Activated CD8-positive, alpha-beta T cell treated with anti-CD3 and anti-CD28 coated beads, Interleukin-2, amount 10 ng/mL, durations not matched to agents 7 days and 5 days (primary cell): ENCODE measurements at regions not wholly inside any gene's neighbourhood (a gene's known extent, or its start where the extent isn't known, plus 50 kb on each side); places are given as distances from the start of the nearest gene placed in this dataset.

ENCODE experiments used
- ATAC-seq: fragments of 150-1000 bp; cut with Tn5 transposase; one replicate; pipeline ENCODE4 v1.10.0; 2021; ENCODE audit warnings: moderate library complexity
- CTCF ChIA-PET: fragments of 350-600 bp; sonication (Branson Sonifier 250); formaldehyde crosslinking; loops from one replicate; lab custom pipeline; 2021; ENCODE audit warnings: antibody characterized with exemption; lab: Charles Lee
- POLR2A ChIA-PET: fragments of 350-600 bp; sonication (Branson Sonifier 250); formaldehyde crosslinking; loops from one replicate; lab custom pipeline; 2021; ENCODE audit warnings: antibody characterized with exemption; lab: Charles Lee
- DNase-seq: peaks from one replicate; pipeline ENCODE4 v3.0.0-alpha.2; 2020
- H3K27ac Mint-ChIP-seq: one replicate; pipeline ENCODE4 v1.8.0; 2021; ENCODE audit warnings: mild to moderate bottlenecking, mixed read lengths
- H3K27me3 Mint-ChIP-seq: one replicate; pipeline ENCODE4 v1.8.0; 2021; ENCODE audit warnings: low read depth, mixed read lengths
- H3K36me3 Mint-ChIP-seq: one replicate; pipeline ENCODE4 v1.8.0; 2021; ENCODE audit warnings: low read depth, mixed read lengths
- H3K4me1 Mint-ChIP-seq: one replicate; pipeline ENCODE4 v1.8.0; 2021; ENCODE audit warnings: low read depth, mixed read lengths
- H3K4me3 Mint-ChIP-seq: one replicate; pipeline ENCODE4 v1.8.0; 2021; ENCODE audit warnings: mild to moderate bottlenecking, mixed read lengths
- H3K9me3 Mint-ChIP-seq: one replicate; pipeline ENCODE4 v1.8.0; 2022; ENCODE audit warnings: mixed read lengths; ENCODE audit not compliant: insufficient read depth

DNA sequence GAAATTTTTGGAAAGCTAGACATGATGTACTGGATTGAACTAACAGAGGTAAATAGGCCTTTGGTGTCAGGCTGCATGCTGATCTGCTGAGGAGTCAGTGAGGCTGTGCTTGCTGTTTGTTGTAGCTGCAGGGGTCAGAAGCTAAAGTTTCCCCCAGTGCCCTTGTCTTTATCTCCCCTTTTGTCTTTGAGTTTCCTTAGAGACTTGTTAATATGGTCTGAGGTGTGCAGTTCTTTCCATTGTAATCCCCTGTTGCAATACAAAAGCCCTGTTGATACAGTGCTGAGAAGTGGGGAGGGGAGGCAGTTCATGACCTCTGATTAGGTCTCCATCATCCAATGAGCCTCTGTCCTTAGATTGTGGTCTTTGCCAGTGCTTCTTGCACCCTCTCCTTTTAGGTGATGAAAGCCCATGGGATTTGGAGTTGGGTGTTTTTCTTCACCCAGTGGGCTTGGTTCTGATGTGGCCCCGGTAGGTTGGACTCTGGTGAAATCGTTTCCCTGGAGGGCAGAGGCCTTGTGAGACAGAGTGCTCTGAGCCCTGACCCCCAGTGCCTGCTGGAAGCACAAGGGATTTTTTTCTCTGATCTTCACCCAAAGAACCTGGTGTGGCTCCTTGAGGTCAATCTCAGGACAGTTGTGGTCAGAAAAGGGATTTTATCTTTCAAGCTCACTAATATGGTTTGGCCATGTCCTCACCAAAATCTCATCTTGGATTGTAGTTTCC is 163.1 kb downstream of the TMEM18 start:
- POLR2A ChIA-PET = interaction anchor here (1.0 kb wide), 1 partner anchor 73 kb away, joined by 3 read pairs; no protein-coding TSS in a partner anchor
- no peaks in the 10 kb centered on the region for H3K36me3 Mint-ChIP-seq
- no peaks in the 10 kb centered on the region for H3K4me1 Mint-ChIP-seq
- H3K4me3 Mint-ChIP-seq = no peak overlapping the region
- no peak for ATAC-seq
- H3K27me3 Mint-ChIP-seq = peaks cover 7% of the 10 kb centered on the region
- H3K9me3 Mint-ChIP-seq = no peaks in the 10 kb centered on the region
- CTCF ChIA-PET = interaction anchor here (1.1 kb wide), 1 partner anchor 123 kb away, joined by 3 read pairs; no protein-coding TSS in a partner anchor
- H3K27ac Mint-ChIP-seq = no peak overlapping the region
- no peak for DNase-seq

DNA sequence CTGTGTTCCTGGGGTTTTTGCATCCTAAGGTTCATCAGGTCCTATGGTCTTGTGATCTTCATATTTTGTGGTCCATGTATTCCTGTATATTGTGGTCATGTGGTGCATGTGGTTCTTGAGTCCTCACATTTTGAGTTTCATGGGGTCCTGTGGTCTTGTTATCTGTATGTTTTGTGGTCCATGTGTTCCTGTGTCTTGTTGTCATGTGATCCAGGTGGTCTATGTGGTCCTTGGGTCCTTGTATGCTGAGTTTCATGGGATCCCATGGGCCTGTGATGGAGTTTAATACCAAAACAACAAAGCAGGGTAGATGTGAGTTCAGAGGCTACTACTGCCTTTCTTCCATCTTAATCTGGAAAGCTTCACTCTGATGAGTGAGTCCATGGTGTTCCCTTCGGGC is 166.4 kb downstream of the TMEM18 start:
- no peak for ATAC-seq
- Mint-ChIP-seq H3K4me3 (no peak overlapping the region), H3K36me3 (no peaks in the 10 kb centered on the region), H3K27me3 (peaks cover 8% of the 10 kb centered on the region), H3K27ac (no peak overlapping the region), H3K4me1 (no peaks in the 10 kb centered on the region), H3K9me3 (no peaks in the 10 kb centered on the region)
- ChIA-PET CTCF (no interaction called here), POLR2A (no interaction called here)
- no peak for DNase-seq

DNA sequence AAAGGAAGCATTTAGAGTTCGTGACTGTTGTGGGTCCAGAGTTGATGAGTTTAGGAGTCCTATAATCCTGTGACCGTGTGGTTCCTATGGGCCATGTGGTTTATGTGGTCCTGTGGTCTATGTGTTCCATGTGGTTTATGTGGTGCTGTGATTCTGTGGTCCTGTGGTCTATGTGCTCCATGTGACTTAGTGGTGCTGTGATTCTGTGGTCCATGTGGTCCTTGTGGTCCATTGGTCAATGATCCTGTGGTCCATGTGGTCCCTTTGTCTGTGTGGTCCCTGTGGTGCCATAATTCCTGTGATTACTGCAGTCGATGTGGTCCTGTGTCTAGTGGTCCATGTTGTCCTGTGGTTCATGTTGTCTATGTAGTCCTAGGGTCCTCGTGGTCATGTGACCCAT is 167.3 kb downstream of the TMEM18 start:
- no peaks in the 10 kb centered on the region for H3K4me1 Mint-ChIP-seq
- POLR2A ChIA-PET = no interaction called here
- H3K36me3 Mint-ChIP-seq = no peaks in the 10 kb centered on the region
- H3K27ac Mint-ChIP-seq = no peak overlapping the region
- ATAC-seq (no peak), DNase-seq (no peak)
- no peaks in the 10 kb centered on the region for H3K9me3 Mint-ChIP-seq
- no peak overlapping the region for H3K4me3 Mint-ChIP-seq
- CTCF ChIA-PET = no interaction called here
- peaks cover 8% of the 10 kb centered on the region for H3K27me3 Mint-ChIP-seq

DNA sequence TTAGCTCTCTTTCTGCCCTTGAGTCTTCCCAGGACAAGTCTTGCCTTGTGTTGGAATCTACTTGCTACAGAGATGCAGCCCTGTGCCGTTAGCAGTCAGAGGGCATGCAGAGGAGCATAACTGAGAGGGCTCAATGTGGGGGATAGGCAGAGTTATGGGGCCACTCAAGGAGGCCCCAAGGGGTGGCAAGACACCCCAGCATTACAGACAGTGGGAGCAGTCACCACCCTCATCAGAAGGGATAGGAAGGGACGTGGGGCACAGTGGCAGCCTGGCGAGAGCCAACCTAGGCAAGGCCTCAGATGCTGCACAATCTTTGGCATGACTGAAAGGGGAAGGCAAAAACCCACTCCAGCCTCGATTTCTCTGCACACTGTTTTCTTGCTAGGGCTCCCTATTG is 169.1 kb downstream of the TMEM18 start:
- H3K27me3 Mint-ChIP-seq = peaks cover 6% of the 10 kb centered on the region
- ChIA-PET POLR2A (interaction anchor here (0.6 kb wide), 1 partner anchor 274 kb away, joined by 3 read pairs; no protein-coding TSS in a partner anchor), CTCF (no interaction called here)
- no peaks in the 10 kb centered on the region for H3K36me3 Mint-ChIP-seq
- no peak for DNase-seq
- no peak overlapping the region for H3K27ac Mint-ChIP-seq
- H3K4me1 Mint-ChIP-seq = no peaks in the 10 kb centered on the region
- H3K4me3 Mint-ChIP-seq = no peak overlapping the region
- no peak for ATAC-seq
- H3K9me3 Mint-ChIP-seq = no peaks in the 10 kb centered on the region

DNA sequence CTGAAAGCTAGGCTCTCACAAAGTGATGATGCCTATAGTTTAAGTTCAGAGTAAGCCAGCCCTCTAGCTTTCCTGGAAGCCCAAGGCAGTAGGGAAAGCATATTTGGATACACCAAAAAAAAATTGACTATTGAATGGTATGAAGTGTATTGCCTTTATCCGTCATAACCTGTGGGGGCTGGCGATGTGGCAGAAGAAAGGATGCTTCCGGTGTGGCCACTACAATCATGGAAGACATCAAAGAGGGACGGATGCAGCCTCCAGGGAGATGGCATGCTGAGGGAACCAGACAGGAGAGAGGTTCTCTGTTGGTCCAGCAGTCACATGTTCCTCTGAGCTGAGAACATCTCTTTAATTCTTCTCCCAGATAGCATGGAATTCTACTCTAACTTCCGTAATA is 170.3 kb downstream of the TMEM18 start:
- Mint-ChIP-seq H3K36me3 (no peaks in the 10 kb centered on the region), H3K27ac (no peak overlapping the region), H3K27me3 (peaks cover 5% of the 10 kb centered on the region), H3K4me3 (no peak overlapping the region), H3K4me1 (no peaks in the 10 kb centered on the region), H3K9me3 (no peaks in the 10 kb centered on the region)
- ChIA-PET CTCF (no interaction called here), POLR2A (no interaction called here)
- DNase-seq (no peak), ATAC-seq (no peak)

DNA sequence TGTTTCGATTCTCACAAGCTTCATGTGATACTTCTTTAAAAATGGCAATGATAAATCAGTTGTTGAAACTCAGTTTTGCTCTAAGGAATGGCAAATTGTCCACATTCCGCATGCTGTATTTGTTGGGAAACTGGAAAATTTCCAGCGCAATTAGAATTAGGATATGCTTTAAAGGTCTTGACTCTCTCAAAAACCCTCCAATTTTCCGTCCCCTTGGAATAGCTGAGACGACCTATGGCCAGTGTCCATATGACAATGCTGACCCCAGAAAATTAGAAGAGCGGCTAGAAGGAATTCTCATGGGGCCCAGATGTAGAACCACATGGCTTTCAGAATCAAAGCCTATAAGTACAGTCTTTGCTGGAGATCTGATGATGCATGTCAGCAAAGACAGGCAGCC is 170.8 kb downstream of the TMEM18 start:
- Mint-ChIP-seq H3K27ac (no peak overlapping the region), H3K27me3 (peaks cover 3% of the 10 kb centered on the region), H3K4me1 (no peaks in the 10 kb centered on the region), H3K9me3 (no peaks in the 10 kb centered on the region), H3K4me3 (no peak overlapping the region), H3K36me3 (no peaks in the 10 kb centered on the region)
- POLR2A ChIA-PET = no interaction called here
- CTCF ChIA-PET = no interaction called here
- ATAC-seq (no peak), DNase-seq (no peak)

DNA sequence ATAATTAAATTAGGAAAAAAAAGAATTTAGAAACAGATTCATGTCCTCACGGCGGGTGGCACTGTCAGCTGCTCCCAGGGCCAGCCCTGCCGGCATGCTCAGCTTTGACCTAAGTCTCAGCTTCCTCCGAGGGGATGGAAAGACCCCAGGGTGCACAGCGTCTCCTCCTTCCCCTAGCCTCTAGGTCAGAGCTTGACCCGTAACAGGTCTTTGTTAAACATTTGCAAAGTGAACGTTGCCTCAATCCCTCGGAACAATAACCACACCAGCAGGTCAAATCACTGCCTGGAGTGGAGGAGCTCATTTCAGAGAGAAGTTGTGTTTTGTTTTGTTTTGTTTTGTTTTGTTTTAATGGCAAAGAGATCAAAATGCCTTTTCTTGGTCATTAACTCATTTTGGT is 171.3 kb downstream of the TMEM18 start:
- H3K36me3 Mint-ChIP-seq = no peaks in the 10 kb centered on the region
- ATAC-seq = no peak
- no peaks in the 10 kb centered on the region for H3K4me1 Mint-ChIP-seq
- CTCF ChIA-PET = no interaction called here
- POLR2A ChIA-PET = no interaction called here
- no peak overlapping the region for H3K27ac Mint-ChIP-seq
- no peak for DNase-seq
- no peak overlapping the region for H3K4me3 Mint-ChIP-seq
- H3K27me3 Mint-ChIP-seq = peaks cover 3% of the 10 kb centered on the region
- H3K9me3 Mint-ChIP-seq = no peaks in the 10 kb centered on the region

DNA sequence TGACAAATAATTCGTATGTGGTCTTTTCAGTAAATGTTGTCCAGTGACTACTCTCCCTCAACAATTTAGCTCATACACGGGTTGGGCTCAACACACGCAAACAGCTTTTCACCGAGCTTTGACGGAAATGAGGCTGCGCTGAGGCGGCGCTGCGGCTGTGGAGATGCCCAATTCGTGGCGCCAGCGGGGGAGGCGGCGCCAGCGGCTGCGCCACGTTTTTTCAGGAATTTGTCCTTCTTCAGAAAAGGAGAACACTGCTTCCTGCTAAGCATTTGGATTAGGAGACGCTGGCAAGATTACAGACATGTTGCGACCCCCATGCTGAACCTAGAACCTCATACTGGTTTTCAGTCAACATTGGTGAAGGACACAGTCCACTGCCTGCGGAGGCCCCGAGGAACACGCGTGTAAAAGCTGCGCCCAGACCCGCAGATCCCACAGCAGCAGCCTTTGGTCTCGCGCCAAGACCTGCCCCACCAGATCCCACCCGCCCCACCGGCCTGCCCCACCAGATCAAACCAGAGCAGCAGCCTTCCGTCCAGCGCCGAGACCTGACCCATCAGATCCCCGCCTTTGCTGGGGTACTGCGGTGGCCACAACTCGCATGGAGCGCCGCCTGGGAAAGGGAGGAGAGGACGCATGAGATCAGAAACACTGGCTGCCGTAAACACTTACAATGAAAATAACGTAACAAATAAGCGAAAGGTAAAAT is 173.8 kb downstream of the TMEM18 start:
- no peak overlapping the region for H3K27ac Mint-ChIP-seq
- peaks cover 5% of the 10 kb centered on the region for H3K27me3 Mint-ChIP-seq
- H3K36me3 Mint-ChIP-seq = no peaks in the 10 kb centered on the region
- ChIA-PET POLR2A (no interaction called here), CTCF (no interaction called here)
- no peak overlapping the region for H3K4me3 Mint-ChIP-seq
- DNase-seq (no peak), ATAC-seq (no peak)
- no peaks in the 10 kb centered on the region for H3K9me3 Mint-ChIP-seq
- H3K4me1 Mint-ChIP-seq = no peaks in the 10 kb centered on the region

DNA sequence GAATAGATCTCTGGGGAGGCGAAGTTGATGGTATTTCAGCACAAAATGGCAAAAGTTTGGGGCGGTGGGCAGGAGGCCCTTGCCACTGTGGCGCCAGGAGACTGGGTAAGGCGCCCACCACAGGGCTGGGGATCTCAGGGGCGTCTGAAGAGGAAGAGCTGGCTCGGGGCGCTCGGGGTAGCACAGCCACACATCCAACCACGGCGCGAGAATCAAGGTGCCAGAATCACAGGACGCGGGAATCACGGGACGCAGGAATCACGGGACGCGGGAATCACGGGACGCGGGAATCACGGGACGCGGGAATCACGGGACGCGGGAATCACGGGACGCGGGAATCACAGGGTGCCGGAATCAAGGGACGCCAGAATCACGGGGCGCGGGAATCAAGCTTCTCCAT is 174.4 kb downstream of the TMEM18 start:
- no peaks in the 10 kb centered on the region for H3K9me3 Mint-ChIP-seq
- DNase-seq = no peak
- ATAC-seq = no peak
- no peaks in the 10 kb centered on the region for H3K36me3 Mint-ChIP-seq
- POLR2A ChIA-PET = no interaction called here
- H3K27ac Mint-ChIP-seq = no peak overlapping the region
- no peak overlapping the region for H3K4me3 Mint-ChIP-seq
- peaks cover 5% of the 10 kb centered on the region for H3K27me3 Mint-ChIP-seq
- no peaks in the 10 kb centered on the region for H3K4me1 Mint-ChIP-seq
- CTCF ChIA-PET = no interaction called here

DNA sequence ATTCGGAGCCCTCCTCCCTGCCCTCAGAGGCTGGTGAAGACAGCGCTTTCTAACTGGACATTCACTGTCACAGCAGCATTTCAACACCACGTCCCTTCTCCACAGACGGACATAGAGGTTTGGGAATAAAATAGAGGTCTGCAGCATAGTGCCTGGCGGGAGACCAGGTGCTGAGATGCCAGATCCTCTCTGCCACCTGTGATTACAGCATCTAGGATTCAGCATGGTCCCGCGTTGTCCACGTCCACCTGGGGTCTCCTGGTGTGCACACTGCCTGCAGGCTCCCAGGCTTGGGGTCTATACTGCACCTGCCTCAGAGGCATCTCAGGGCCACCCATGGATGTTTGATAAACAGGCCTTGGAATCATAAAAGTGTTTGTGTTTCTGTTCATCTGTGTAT is 175.5 kb downstream of the TMEM18 start:
- Mint-ChIP-seq H3K27me3 (peaks cover 5% of the 10 kb centered on the region), H3K27ac (no peak overlapping the region), H3K9me3 (no peaks in the 10 kb centered on the region), H3K36me3 (no peaks in the 10 kb centered on the region), H3K4me1 (no peaks in the 10 kb centered on the region), H3K4me3 (no peak overlapping the region)
- no peak for ATAC-seq
- DNase-seq = no peak
- ChIA-PET POLR2A (no interaction called here), CTCF (interaction anchor here (1.1 kb wide), 1 partner anchor 16 kb away, joined by 3 read pairs; no protein-coding TSS in a partner anchor)

DNA sequence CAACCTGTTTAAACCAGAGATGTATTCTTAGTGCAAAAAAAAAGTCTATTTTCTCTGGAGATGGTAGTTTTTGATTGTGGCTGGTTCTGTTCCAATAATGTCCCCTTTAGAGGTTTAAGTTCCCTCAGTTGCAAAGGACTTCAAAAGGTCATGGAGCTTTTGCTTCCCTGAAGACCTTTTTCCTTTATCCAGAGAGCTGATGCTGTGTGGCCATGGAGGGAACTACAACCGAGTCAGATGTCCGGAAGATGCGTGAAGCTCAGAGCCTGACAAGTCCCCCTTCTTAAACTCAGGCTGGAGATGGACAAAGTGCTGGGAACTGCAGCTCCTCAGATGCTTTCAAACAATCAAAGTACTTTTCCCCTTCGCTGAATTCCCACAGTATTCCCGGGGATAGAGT is 176.1 kb downstream of the TMEM18 start:
- Mint-ChIP-seq H3K4me1 (no peaks in the 10 kb centered on the region), H3K36me3 (no peaks in the 10 kb centered on the region), H3K4me3 (no peak overlapping the region), H3K27ac (no peak overlapping the region), H3K27me3 (peaks cover 5% of the 10 kb centered on the region), H3K9me3 (no peaks in the 10 kb centered on the region)
- CTCF ChIA-PET = interaction anchor here (1.1 kb wide), 1 partner anchor 16 kb away, joined by 3 read pairs; no protein-coding TSS in a partner anchor
- POLR2A ChIA-PET = no interaction called here
- no peak for ATAC-seq
- DNase-seq = no peak

DNA sequence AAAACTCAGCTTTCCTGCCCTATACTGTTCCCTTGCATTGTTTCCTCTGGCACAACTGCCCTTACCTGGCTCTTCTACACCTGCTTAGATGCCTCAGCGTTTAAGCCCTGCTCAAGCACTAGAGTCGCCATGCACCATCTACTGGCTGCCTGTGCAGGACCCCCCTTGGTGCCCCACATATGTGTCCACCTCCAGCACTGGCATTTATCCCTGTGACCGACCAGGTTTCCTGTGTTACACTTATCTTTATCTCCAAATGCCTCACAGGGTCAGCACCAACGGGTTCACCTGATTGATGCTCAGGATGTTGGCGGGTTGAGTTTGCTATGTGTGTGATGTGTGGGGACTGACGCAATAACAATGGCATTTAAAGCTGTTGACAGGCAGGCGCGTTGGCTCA is 177.5 kb downstream of the TMEM18 start:
- H3K4me3 Mint-ChIP-seq = no peak overlapping the region
- no peaks in the 10 kb centered on the region for H3K9me3 Mint-ChIP-seq
- ATAC-seq = no peak
- POLR2A ChIA-PET = no interaction called here
- H3K4me1 Mint-ChIP-seq = no peaks in the 10 kb centered on the region
- H3K27ac Mint-ChIP-seq = no peak overlapping the region
- H3K36me3 Mint-ChIP-seq = no peaks in the 10 kb centered on the region
- no peak for DNase-seq
- CTCF ChIA-PET = no interaction called here
- H3K27me3 Mint-ChIP-seq = peaks cover 5% of the 10 kb centered on the region
